Fibroblast of pulmonary artery (primary cell): ENCODE measurements at regions not wholly inside any gene's neighbourhood (a gene's known extent, or its start where the extent isn't known, plus 50 kb on each side); places are given as distances from the start of the nearest gene placed in this dataset.

Experiments
- DNase-seq: peaks from one replicate; pipeline ENCODE4 v3.0.0-alpha.2; 2010; ENCODE audit warnings: low read depth
- H3K4me3 ChIP-seq: replicated peaks from 2 replicates; pipeline ENCODE4 v1.5.1; 2011; ENCODE audit warnings: low read depth, mild to moderate bottlenecking, control low read depth, low read length, moderate library complexity
- TF ChIP-seq, protein P1 (sequence below): IDR thresholded peaks from 2 replicates; pipeline ENCODE4 v1.5.1; 2011; ENCODE audit warnings: mild to moderate bottlenecking, control low read depth, low read length, inconsistent platforms; ENCODE audit errors: missing control alignments

DNA sequence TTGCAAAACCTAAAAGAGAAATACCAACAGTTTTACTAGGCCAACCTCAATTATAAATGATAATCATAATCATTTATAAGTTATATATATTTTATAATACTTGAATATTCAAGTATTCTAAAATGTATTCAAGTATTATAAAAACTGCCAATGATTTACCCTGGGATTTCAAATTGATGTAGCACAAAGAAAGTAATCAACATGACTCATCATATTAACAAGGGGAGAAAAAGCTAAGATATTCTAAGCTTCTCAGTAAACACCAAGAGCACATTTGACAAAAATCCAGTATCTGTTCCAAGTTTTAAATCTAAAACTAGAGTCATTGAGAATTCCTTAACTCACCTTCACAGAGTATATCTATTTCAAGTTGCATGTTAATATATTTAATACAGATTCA is 56.1 kb downstream of the CAPZA3 start:
- TF ChIP-seq, protein P1, sequence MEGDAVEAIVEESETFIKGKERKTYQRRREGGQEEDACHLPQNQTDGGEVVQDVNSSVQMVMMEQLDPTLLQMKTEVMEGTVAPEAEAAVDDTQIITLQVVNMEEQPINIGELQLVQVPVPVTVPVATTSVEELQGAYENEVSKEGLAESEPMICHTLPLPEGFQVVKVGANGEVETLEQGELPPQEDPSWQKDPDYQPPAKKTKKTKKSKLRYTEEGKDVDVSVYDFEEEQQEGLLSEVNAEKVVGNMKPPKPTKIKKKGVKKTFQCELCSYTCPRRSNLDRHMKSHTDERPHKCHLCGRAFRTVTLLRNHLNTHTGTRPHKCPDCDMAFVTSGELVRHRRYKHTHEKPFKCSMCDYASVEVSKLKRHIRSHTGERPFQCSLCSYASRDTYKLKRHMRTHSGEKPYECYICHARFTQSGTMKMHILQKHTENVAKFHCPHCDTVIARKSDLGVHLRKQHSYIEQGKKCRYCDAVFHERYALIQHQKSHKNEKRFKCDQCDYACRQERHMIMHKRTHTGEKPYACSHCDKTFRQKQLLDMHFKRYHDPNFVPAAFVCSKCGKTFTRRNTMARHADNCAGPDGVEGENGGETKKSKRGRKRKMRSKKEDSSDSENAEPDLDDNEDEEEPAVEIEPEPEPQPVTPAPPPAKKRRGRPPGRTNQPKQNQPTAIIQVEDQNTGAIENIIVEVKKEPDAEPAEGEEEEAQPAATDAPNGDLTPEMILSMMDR = no peak
- no peak for DNase-seq

DNA sequence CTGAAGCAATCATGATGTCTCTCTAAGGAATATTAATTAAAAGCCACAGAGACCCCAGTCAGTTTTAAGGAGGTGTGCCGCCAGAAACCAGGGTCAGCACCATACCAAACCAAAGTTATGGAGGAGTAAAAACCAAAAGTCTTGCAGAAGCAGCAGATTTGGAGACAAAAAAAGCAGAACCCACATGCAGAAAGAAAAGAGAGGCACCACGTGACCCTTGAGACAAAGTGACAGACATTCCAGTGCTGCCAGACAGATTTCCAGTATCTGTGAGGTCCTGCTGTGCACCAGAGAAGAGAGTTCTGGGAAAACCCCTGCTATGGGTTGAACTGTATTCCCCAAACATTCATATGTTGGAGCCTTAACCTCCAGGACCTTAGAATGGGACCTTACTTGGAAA is 59.7 kb downstream of the CAPZA3 start:
- H3K4me3 ChIP-seq = no peak overlapping the region
- TF ChIP-seq, protein P1 = no peak
- DNase-seq = no peak

More for the DNA sequence above, 56.1 kb downstream of the CAPZA3 start:
- H3K4me3 ChIP-seq = no peak overlapping the region

DNA sequence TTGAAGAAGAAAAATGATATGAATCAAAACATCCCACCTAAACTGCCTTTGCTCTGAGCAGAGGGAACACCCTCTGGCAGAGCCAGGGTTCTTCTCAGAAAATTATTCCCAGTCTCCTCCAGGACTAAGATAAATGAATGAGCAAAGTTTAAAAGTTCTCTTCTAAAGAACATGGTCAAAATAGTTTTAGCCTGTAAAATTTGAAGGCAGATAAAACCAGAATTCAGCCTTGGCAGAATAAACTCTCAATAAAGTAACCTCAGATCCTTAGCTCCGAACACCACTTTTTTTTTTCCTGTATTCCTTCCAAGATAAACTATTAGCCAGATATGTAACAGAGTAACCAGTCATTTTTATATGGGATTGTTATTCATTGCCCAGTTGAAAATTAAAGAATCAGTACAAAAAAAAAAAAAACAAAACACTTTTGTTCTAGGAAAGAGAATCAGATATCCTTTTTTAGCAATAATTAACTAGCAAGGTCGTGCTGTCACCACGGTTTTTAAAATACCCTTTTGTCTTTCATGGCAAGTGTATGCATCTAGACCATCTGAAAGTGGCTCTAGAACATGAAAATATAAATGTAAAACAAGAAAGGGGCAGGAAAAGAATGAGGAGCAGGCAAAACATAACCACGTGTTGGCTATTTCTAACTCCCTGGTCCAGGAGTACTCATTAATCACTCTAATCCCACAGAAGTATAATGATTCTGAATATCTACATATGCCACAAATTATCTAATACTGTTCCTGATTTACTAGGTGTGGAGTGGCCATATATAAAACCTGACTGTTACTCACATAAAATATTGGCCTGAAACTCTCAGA is 60.8 kb downstream of the CAPZA3 start:
- DNase-seq = peak; percentile 34
- H3K4me3 ChIP-seq = no peak overlapping the region
- TF ChIP-seq, protein P1 = no peak

DNA sequence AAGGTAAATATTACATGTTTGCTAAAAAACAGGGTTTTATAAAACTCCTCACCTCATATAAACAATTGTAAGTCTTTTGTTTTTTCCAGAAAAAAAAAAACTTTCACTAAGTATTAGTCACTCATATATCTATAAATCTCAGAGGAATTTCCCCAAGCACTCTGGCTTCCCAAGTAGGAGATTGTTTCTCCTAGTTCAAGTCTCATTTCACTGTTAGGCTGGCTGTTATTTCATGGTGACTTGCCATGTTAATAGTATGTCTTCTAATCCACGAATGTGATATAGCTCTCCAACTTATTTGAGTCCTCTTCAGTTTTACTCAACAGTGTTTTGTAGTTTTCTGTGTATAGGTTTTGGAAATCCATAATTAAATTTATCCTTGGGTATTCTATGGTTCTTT is 61.6 kb downstream of the CAPZA3 start:
- TF ChIP-seq, protein P1 = no peak
- H3K4me3 ChIP-seq = no peak overlapping the region
- DNase-seq = peak; percentile 65

DNA sequence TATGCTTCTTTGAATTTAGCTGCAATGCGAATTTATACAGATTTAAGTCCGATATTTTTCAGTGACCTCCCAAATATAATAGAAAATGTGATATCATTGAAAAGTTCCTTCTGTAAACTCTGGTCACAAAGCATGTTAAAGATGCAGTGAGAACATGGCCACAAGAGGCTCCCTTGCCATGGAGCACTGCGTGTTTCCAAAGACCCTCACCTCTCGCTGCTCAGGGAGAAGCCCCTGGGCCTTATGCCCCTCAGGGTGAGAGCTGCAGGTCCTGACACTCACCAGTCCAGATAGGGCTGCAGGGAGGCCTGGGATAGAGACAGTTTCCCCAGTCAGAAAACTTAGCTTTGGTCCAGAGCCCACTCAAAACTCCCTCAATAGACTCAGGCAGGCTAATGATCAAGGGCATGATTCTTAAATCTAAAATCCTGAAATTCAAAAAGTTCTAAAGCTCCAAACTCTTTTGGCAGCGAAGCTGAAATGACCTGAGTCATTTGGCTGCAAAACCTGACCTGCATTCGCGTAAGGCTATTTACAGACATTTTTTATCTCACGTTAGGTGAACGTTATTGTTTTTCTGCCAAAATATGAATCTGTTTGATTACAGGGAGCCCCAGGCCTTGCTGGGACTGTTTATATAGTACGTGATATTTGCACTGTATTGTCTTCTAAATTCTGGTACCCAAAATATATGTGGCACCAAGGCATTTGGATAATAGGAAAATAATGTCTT is 67.8 kb downstream of the CAPZA3 start:
- DNase-seq = no peak
- TF ChIP-seq, protein P1 = peak; percentile 7
- H3K4me3 ChIP-seq = no peak overlapping the region

DNA sequence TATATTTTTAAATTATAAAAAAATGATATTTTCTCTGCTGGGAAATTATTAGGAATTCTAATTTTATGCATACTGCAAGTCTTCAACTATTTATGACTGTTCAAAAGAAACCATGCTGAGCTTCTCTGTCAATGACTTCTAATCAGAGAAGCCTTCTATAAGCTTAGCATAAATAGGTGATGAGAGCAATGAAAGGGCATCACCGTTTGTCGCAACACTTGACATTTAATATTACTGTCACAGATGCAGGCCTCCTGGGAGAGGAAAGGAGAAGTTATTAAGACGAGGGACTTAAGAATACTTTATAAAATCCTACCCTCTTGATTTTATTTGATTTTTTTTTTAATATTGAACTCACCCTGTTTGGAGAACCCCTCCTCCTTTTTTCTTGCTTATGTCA is 69.8 kb downstream of the CAPZA3 start:
- no peak for DNase-seq
- TF ChIP-seq, protein P1 = no peak
- no peak overlapping the region for H3K4me3 ChIP-seq

DNA sequence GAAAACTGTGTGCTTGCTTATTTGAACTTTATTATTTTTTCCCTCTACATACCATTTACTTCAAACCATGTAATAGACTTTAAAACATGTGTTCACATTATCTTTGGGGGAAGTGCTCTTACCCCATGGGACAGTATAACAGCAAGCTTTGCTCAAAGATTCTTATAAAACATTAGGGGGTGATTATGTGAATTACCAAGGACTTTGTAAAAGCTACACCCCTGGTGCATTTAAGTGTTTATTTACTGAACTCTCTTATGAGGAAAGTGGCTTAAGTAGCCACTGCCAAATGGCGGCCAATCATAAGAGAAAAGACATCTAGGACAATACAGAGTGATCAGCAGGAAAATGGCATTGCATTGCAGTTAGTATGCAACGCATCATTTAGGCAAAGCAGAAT is 70.3 kb downstream of the CAPZA3 start:
- no peak for DNase-seq
- no peak overlapping the region for H3K4me3 ChIP-seq
- TF ChIP-seq, protein P1 = no peak
